Cardiac muscle cell (in vitro differentiated cells and primary cell): ENCODE measurements at regions not wholly inside any gene's neighbourhood (a gene's known extent, or its start where the extent isn't known, plus 50 kb on each side); places are given as distances from the start of the nearest gene placed in this dataset.

Experiments used
- DNase-seq, 2 donors: peaks; one replicate each; pipeline versions ENCODE4 v3.0.0 to v3.0.0-alpha.2; 2010 to 2017; ENCODE audit warnings: low read depth in 1 of 2, low spot score in 1 of 2
- H3K27ac ChIP-seq: fragments of 200-600 bp; sonication (generic); 2 replicates; pipeline ENCODE4 v1.5.1; 2016
- H3K27me3 ChIP-seq: fragments of 200-600 bp; sonication (generic); 2 replicates; pipeline ENCODE4 v1.6.0; 2016; ENCODE audit warnings: control low read depth
- H3K36me3 ChIP-seq: fragments of 200-600 bp; sonication (generic); 2 replicates; pipeline ENCODE4 v1.5.1; 2016; ENCODE audit warnings: control low read depth
- H3K4me1 ChIP-seq: fragments of 200-600 bp; sonication (generic); 2 replicates; pipeline ENCODE4 v1.8.1; 2017; ENCODE audit warnings: low read depth, mild to moderate bottlenecking, mixed run types
- H3K4me3 ChIP-seq: fragments of 200-600 bp; sonication (generic); 2 replicates; pipeline ENCODE4 v1.5.1; 2016; ENCODE audit warnings: mild to moderate bottlenecking
- H3K9me3 ChIP-seq: fragments of 200-600 bp; sonication (generic); 2 replicates; pipeline ENCODE4 v1.5.1; 2017; ENCODE audit warnings: low read depth, mild to moderate bottlenecking, control low read depth
- TF ChIP-seq, protein P1 (sequence below): IDR thresholded peaks from 2 replicates; pipeline ENCODE4 v1.5.1; 2012; ENCODE audit warnings: low read depth, mild to moderate bottlenecking, low read length

DNA sequence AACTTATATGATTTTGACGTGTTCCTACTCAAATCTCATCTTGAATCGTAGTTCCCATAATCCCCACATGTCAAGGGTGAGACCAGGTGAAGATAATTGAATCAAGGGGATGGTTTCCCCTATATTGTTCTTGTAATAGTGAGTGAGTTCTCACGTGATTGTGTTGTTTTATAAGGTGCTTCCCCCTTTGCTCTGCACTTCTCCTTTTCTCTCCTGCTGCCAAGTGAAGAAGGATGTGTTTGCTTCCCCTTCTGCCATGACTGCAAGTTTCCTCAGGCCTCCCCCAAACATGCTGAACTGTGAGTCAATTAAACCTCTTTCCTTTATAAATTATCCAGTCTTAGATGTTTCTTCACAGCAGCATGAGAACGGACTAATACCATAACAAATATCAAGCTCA, 83.2 kb downstream of the MANEA start:
- H3K27ac ChIP-seq, result no peak overlapping the region
- H3K9me3 ChIP-seq, result no peaks in the 10 kb centered on the region
- no peaks in the 10 kb centered on the region for H3K36me3 ChIP-seq
- no peaks in the 10 kb centered on the region for H3K4me1 ChIP-seq
- TF ChIP-seq, protein P1, sequence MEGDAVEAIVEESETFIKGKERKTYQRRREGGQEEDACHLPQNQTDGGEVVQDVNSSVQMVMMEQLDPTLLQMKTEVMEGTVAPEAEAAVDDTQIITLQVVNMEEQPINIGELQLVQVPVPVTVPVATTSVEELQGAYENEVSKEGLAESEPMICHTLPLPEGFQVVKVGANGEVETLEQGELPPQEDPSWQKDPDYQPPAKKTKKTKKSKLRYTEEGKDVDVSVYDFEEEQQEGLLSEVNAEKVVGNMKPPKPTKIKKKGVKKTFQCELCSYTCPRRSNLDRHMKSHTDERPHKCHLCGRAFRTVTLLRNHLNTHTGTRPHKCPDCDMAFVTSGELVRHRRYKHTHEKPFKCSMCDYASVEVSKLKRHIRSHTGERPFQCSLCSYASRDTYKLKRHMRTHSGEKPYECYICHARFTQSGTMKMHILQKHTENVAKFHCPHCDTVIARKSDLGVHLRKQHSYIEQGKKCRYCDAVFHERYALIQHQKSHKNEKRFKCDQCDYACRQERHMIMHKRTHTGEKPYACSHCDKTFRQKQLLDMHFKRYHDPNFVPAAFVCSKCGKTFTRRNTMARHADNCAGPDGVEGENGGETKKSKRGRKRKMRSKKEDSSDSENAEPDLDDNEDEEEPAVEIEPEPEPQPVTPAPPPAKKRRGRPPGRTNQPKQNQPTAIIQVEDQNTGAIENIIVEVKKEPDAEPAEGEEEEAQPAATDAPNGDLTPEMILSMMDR, result no peak
- no peaks in the 10 kb centered on the region for H3K27me3 ChIP-seq
- no peak for DNase-seq
- no peak overlapping the region for H3K4me3 ChIP-seq

GRCh38 chr6:95670011-95670463, 92.7 kb downstream of the MANEA start:
- Histone ChIP-seq H3K36me3 (no peaks in the 10 kb centered on the region), H3K9me3 (no peaks in the 10 kb centered on the region), H3K4me3 (no peak overlapping the region), H3K4me1 (no peaks in the 10 kb centered on the region), H3K27me3 (no peaks in the 10 kb centered on the region), H3K27ac (no peak overlapping the region)
- TF ChIP-seq, protein P1, result no peak
- DNase-seq, result no peak

GRCh38 chr6:95676011-95676628, 98.8 kb downstream of the MANEA start:
- TF ChIP-seq, protein P1, result no peak
- H3K4me3 ChIP-seq, result no peak overlapping the region
- H3K27me3 ChIP-seq, result no peaks in the 10 kb centered on the region
- no peak for DNase-seq
- H3K9me3 ChIP-seq, result no peaks in the 10 kb centered on the region
- no peaks in the 10 kb centered on the region for H3K36me3 ChIP-seq
- H3K27ac ChIP-seq, result no peak overlapping the region
- no peaks in the 10 kb centered on the region for H3K4me1 ChIP-seq

GRCh38 chr6:95679981-95680380, 102.6 kb downstream of the MANEA start:
- H3K4me3 ChIP-seq, result no peak overlapping the region
- no peak for DNase-seq

DNA sequence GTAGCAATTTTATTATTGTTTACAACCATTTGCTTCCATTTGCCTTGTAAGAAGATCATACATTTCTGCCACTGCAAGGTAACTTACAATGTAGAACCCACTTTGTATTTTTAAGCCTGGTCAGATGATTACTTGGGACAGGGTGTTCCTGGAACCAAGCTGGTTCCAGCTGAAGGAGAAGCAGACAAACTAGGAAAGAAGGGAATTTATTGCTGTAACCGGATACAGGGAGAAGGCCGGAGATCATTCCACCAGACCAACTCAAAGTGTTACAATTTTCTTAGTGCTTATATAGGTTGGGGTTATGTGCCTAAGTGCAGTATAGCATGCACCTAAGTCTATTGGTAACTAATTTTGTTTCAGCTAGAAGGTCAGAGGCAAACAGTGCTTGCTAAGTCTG, 104.4 kb downstream of the MANEA start:
- Histone ChIP-seq H3K36me3 (no peaks in the 10 kb centered on the region), H3K4me1 (no peaks in the 10 kb centered on the region), H3K9me3 (no peaks in the 10 kb centered on the region), H3K4me3 (no peak overlapping the region), H3K27ac (no peak overlapping the region), H3K27me3 (no peaks in the 10 kb centered on the region)
- TF ChIP-seq, protein P1, result no peak
- DNase-seq, result no peak

More at GRCh38 chr6:95679981-95680380, 102.6 kb downstream of the MANEA start:
- Histone ChIP-seq H3K9me3 (no peaks in the 10 kb centered on the region), H3K27ac (no peak overlapping the region), H3K4me1 (no peaks in the 10 kb centered on the region), H3K27me3 (no peaks in the 10 kb centered on the region), H3K36me3 (no peaks in the 10 kb centered on the region)
- TF ChIP-seq, protein P1, result no peak
